ENCODE measurements at regions not wholly inside any gene's neighbourhood (a gene's known extent, or its start where the extent isn't known, plus 50 kb on each side); places are given as distances from the start of the nearest gene placed in this dataset.

DNA sequence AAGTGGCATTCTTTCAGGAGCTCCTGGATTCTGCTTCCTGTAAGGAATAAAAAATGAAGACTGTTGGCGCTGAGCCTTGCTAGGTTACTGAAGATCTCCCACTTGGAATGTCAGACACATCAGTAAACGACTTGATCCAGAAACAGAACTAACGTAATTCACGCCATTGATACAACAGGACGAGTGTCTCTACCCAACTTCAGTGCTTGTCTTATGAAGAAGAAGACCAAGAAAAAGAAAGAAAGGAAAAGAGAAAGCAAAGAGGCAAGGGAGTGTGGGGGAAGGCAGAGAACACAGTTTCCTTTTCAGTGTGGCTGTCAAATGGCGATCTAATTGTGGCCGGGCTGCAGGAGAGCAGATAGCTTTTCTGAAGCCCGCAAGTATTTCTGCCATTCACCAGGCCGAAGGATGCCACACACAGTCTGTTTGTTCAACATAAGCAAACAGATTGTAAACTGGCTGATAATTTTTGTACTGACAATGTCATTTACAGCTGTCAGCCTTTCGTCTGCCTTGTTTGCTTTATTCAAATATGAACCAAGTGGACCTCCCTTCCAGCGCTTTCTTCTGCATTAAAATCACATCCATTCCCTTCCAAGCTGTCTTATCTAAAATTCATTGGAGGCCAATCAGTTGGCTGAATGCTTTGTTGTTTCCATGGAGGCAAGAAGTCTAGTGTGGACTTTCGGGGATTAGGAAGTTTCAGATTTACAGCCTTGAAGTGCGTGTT is 180.6 kb downstream of the FOXA2 start:
- peak; percentile 13 for DNase-seq

DNA sequence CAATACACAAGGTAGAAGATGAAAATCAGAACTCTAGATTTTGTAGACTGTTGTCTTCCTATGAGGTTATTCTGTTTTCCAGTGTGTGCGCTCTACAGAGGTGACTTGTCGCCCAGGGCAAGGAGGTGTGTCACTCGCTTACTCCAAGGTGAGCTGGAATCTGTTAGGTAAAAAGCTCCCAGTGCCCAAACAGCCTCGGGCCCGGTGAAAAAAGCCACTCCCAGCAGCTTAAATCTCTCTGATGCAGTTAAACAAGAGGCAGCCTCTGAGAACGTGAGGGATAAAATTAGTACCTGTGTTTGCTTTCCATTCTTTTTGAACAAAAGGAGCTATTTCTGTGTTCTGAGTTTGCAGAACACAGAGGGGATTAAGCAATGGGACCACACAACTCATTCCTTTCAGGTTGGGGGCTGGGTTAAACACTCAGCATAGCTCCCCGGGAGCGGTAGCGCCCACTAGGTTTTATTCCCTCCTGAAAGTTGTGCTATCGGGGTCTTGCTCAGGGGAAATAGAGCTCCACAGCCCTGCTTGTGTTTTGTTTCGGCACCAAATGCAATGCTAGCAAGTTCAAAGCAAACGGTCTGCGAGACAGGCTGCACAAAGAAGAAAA is 181.2 kb downstream of the FOXA2 start:
- peak; percentile 4 for DNase-seq

DNA sequence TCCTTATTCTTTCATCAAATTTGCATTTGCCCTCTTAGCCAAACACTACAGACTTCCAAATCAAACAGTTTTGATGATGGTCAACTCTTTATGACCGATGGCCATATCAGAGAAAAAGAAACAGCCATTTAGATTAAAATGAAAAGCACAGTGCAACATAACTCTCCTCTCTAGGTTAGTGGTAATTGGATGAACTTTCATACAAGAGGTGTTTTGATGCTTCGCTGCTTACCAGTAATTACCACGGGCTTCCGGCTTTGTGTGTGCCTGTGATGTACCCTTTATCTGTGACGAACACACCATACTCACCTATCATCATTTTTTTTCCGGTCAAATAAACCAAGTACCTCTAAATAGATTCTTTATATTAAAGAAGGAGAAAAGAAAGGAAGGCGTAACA is 181.8 kb downstream of the FOXA2 start:
- no peak for DNase-seq

DNA sequence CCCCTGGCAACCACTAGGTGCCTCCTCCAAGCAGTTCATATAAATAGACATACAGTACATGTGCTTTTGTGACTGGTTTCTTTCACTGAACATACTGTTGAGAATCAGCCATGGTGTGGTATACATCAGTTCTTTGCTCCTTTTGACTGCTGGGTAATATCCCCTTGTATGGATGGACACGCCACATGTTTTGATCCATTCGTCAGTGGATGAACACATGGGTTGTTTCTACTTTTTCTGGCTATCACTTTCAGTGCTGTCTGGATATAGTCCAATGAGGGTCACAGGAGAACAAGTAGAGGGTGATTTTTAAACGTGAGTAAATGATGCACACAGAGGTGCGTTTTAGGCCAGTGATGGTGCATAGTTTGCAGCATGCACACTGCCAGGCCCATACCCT is 183.9 kb downstream of the FOXA2 start:
- no peak for DNase-seq

DNA sequence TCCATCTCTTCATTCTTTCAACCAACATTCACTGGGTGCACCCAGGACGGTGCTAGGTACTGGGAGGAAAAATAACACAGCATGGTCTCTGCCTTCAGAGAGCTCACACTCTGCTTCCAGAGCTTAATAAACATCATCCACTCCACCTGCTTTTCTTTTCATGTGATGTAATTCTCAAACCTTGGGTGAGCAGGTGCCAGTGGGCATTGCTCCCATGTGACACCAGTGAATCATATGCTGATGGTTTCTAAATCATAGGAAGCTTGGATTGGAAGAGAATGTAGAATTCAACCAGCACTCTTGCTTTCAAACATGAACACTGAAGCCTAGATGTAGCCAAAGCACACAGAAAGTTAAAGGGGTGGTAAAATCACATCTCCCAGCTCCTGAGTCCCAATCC is 189.8 kb downstream of the FOXA2 start:
- DNase-seq: no peak

DNA sequence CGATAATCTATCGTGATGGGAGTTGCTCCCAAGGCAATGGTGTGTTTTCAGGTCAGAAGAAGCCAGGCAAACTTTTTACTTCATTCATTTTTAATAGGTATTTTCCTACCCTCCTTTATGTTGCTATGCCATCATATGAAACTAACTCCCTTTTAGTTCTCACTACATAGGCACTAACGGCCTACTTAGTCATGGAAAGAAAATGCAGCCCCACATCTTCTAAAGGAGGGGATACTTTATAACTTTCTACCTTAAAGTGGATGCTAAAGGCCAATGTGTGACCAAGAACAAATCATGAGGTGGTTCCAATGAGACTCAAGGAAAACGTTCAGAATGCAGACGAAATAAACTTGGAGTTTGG is 193.8 kb downstream of the FOXA2 start:
- no peak for DNase-seq

DNA sequence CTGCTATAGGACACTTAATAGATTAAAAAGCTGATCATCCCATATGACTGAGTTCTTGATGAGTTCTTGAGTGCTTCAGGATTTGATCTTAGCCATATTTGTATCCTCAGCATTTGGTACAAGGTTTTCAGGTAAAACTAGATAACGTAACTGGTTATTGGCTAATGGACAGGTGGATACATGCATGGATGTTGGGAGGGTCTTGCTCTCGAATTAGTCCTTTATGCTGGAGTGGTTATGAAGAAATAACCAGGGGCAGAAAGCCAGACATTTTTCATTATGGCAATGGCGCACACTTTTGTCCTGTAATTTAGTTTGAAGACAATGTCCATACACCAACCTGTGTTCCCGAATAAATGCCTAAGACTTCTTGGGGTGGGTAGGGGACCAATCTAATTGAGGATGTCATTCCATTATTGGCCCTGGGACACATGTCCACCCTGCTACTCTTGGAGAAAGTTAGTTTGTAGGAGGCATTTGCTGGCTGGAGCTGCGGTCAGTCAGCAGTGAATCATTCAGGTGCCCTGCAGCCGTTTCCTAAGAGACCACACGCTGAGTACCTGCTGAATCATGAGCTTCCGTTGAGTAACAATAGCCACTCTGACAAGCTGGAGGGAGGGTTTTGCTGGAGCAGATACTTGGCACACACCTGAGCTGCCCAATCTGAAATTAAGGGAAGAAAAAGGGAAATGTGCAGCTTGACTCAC is 194.4 kb downstream of the FOXA2 start:
- DNase-seq: no peak

DNA sequence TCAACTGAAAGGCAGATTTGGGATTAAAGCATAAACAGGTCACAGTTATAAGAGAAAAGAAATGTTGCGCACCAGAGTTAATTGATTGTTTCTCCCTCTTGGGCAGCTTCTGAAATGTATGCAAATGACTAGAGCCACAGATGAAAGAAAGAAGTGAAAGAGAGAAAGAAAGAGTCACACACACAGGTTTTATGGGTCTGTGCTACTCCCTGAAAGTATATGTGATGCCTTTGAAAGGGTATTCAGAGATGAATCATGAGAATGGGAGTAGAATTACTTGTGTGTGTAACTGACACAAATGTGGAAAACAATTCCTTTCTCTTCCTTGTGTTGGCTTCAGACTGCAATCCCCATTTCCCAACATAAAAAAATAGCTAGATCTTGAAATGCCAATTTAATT is 196.9 kb downstream of the FOXA2 start:
- DNase-seq: no peak

DNA sequence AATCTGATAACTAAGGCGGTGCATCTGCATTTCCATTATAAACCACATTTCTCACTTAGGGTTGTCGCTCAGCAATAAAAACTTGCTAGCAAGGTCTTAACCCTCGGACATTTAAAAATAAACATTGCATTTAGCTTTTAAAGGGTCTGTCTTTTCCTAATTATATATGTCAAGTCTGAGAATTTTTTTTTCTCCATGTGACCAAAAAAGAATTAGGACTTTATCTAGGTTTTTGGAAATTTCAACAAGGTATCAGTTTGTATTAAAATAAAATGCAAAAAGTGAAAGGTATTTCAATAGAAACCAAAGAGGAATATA is 198.1 kb downstream of the FOXA2 start:
- no peak for DNase-seq

DNA sequence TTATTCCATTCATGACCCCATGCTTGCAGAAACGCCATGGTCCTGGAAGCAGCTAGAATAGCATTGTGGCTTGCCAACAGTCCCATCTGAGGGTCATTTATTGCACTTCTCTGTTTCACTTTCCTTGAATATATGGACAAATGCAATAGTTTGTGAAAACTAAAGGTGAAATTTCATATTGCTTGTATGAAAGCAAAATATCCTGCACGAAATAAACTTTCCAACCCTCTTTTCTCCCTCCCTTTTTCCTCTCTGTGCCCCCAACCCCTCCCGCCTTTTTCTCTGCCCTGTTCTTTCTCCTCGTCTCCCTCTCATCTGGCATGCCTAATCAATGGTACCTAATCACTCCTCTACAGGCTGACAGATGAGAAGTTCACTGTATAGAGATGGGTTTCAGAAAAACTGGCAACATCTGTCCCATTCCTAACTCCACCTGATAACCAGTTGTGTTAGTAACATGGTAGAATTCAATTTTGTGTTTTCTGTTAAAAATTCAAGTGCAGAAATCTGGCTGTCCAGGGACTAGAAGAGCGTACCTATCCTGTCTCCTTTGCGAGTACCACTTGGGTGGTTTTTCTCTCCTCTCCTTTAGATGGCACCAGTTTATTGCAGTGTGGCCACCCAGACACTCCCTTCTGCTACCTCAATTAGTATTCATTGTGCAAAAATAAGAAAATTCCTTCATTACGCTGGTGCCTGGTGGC is 198.6 kb downstream of the FOXA2 start:
- peak; percentile 16 for DNase-seq

DNA sequence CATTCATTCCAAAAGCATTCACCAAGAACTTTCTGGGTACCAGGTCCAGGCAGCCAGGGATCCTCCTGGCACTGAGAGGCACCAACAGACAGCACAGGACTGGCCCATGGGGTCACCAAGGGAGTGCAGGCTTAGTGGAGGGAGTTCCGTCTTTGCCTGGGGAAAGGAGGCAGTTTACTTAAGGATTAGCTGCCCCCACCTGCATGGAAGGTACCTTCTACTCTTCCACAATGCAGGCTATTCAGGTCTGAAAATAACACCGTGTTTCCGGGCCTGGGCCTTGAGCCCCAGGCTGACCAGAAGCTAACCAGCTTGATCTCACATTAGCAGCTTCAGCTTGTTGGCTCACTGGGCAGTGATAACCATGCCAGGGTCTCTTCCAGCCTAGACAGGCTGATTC is 199.4 kb downstream of the FOXA2 start:
- DNase-seq: no peak

DNA sequence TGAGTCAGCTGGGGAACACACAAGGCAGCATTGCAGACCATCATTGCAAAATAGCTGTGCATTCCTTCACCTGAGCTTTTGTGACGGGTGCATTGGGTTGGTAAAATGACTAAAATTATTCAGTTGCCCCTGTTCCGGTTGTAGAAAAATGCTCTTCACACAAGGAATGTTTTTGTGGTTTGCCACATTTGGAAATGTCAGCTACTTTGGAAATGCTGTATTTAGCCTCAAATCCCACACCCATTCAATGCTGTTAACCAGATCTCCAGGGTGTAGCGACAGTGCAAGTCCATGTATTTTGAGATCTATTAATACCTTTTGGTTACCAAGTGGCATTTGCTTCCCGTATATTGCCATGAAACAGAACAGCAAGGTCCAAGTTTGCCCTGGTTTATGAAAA is 201.2 kb downstream of the FOXA2 start:
- no peak for DNase-seq

DNA sequence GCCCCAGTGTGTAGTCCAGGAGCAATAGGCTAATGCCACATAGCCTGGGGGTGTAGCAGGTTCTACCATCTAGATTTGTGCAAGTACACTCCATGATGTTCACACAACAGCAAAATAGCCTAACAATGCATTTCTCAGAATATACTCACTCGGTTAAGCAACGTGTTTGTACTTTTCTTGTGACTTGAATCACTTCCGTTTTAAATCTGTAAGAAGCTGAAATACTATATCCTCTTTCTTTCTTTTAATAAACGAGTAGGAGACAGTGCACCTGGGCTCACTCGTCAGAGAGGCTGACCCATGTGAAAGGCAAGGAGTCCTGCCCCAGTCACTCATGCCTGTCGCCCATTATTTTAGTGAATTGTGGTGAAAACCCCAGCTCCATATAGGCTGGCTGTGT is 201.6 kb downstream of the FOXA2 start:
- DNase-seq: no peak

DNA sequence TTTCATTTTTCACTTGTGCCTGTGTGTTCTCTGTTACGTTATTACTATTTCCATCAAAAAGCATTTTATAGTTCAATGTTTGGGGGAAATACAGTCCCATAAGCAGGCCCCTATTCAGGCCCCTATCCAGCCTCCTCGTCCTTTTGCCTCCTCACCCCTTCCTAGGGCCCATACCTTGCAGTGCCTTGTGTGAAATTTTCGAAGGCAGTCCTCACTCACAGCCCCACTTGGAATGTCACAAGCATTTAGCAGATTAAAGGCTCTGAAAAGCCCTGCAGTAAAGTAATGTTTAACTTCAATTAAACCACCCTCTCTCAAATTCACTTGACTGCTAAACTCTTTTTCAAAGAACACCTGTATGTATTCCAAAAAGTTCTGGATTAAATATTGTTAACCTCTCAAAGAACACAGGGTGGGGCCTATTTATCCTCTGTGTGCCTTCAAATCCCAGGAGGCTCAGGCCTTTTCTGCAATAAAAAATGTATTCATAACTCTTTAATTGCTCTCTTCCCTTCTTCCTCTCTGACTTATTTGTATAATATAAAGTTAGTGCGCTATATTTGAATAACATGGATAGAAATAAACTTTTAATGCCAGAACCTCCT is 202.5 kb downstream of the FOXA2 start:
- no peak for DNase-seq

DNA sequence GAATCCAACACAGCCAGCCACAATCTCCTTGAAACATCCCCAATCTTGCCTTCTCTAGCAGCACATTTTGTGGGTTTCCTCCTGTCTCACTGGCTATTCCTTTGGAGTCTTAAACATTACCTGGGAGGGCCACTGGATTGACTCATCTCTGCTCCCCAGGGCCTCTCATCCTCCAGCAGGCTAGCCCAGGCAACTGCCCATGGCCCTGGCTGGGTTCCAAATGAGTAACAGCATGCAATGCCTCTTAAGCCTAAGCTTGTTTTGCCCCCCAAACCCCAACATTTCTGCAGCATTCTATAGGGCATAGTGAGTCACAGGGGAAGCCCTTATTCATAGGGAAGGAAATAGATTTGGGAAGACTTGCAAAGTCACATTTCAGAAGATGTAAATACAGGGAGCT is 204.9 kb downstream of the FOXA2 start:
- no peak for DNase-seq

DNA sequence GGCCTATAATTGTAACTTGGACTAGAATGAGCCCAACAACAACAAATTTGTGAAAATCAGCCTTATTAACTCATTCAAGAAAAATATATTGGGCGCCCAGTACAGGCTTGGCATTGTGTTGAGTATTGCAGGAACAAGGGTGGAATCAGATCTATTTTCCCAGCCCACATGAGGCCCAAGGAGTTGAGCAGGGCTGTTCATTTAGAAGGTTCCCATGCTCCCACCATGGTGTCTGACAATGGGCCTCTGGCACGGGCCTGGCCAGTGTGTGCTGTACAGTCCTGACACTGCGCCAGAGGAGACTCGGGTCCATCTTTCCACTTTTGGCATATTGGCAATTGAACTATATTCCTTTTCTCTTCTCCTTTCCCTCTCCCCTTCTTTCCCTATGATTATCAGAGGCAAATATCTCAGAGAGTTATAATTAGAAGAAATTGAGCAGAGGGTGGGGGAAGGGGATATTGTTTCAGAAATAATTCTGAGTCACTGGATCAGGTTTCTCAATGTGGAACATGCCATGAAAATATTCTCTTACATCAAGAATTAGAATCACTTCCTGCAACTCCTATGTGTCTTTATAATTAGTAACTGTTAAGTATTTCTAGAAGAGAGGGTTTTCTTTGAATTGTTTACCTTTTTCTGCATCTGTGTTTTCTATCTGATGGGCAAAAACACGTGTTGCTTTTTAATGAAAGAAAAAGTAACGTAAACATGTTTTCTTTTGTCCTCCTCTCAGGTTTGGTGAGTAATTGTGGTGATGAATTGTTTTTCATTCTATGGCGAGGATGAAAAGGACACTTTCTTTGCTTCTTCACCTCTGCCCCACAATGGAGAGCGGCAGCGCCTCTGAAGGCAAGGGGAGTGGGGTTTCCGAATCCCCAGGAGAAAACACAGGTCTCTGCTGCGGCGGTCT is 209.4 kb downstream of the FOXA2 start:
- no peak for DNase-seq

DNA sequence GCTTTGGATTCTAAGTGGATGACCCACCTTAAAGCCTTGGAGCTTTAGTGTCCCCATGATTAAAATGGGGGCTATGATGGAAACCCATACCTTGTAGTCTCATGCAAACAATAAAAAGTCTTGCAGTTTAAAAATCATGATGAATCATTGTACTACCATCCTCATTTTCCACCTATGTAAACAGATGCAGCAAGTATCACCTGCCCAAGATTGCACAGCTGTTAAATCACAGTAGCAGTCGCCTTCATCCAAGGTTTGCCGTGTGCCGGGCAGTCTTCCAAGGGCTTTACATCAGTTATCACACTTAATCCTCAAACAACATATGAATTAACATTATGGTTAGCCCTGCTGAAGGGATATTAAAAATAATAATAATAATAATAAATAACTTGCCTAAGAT is 210.3 kb downstream of the FOXA2 start:
- DNase-seq: no peak

DNA sequence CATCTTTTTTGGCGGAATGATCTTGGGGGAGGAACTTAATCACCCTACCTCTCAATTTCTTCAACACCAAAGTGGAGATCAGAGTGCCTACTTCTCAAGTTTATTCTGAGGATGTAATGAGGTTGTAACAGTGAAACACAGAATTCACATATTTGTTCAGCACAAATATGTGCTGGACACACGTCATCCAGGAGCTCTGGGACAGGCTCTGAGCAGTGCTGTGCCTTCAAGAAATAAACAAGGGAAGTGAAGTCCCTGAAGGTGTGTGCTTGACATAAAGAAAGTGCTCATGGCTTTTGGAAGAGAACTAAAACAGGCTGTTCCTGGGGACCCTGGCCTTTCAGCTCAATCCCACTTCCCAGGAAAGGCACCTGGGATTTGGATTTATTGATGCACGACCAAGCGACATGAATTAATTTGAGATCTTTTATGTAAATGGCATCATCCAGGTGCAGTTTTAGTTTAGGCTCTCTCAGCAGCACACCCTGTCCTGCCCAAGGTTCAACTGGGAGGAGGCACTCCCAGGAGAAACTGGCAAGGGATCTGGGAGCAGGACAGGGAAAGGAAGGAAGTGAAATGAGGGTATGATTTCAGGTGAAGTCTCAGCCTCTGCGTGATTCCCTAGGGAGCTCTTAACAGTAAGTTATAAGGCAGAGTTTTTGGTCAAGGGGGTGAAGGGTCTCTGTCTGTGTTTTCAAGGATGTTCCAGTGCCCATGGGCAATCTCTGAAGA is 211.0 kb downstream of the FOXA2 start:
- DNase-seq: no peak

DNA sequence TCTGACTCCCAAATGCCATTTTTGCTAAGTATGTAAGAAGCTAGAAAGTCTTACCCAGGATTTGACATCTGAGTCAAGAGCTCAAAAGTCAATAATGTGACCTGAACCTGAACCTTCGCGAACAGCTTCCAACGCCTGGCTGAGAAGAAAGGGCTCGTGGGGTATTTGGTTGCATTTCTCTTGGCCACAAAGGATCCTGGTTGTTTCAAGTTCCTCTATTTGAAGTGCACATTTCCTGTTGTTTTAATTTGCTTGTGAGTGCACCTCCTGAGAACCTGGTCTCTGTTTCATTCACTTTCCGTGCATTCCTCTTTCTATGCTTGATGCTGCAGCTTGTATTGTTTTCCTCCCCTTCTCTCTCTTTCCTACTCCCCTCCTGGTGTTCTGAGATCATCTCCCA is 212.5 kb downstream of the FOXA2 start:
- peak; percentile 33 for DNase-seq

DNA sequence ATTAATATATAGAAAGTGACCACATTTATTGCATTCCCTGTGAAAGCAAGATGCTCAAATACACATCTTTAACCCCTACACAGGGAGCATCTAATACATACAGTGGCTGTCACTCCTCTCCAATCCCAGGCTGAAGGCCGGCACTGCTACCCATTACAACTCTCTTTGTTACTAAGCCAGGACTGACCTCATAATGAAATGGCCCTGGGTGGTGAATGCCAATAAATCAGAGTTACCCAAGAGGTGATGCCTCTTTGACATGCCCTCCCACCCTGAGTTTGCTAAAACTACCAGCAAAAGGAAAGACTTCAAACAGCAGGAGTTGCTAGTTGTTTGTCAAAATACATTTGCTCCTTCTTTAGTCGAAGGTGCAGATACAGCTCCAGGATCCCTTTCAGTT is 214.2 kb downstream of the FOXA2 start:
- DNase-seq: no peak

DNA sequence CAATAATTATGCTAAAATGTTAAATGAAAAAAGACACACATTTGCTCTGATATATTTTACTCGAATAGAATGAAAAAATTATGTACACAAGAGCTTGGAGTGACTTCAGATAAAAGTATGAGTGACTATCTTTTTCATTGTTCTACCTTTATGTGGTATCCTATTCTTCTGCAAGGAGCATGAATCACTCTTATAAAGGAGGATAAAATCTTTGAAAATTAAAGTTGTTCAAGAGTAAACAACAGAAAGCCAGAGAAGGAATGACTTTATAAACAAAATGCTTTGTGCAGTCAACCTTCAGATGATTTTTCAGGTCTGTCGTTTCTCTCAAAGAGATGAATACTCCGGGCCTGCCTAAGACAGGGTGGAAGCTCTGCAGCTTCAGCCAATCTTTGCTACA is 215.3 kb downstream of the FOXA2 start:
- DNase-seq: no peak

DNA sequence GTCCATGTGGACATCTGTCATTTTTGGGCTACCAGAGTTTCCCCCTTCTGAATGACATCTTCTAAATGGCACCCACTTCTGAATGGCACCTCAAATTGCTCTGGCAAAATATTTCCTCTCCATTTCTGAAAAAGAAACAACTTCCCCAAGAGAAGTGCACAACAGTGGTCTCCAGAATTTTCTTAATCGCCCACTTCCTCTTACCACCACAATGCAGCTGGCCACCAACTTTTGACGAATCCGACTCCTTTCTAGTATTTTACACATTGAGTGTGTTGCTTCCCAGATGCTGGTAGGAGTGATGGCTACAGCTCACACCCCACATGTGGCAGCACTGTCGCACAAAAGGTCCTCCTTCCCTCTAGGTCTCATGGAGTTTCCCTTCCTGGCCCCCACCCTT is 216.1 kb downstream of the FOXA2 start:
- DNase-seq: peak; percentile 18
